NOMO-1 treated with DMSO at 0.1 percent for 48 hours (cell line): ENCODE measurements at regions not wholly inside any gene's neighbourhood (a gene's known extent, or its start where the extent isn't known, plus 50 kb on each side); places are given as distances from the start of the nearest gene placed in this dataset.
"Not testable (repeated sequence)": the region's sequence is repeated elsewhere in the genome, so short reads cannot be mapped to it uniquely, and the experiment has no call there.

Experiments used
- DNase-seq: peaks from one replicate; lab custom pipeline; 2025; ENCODE audit not compliant: unreplicated experiment; lab: John Stamatoyannopoulos, UW

DNA sequence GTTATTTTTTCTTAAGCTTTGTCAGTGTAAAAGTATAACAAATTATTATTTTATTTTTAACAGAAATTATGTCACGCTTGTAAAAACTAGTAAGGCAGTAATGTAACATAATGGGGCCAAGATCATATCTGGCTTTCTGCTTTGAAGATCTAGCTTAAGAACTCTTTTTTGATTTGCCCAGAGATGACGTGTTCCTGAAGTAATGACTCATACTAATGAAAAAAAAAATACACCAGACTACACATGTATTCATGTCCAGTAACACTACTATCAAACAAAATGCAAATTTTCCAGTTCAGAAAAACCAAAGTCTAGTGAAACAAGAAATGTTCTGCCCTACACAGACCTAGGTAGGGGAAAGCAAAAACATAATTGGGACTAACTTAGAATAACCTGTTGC is 432.2 kb upstream of the ATXN7L3B start:
- no peak for DNase-seq

DNA sequence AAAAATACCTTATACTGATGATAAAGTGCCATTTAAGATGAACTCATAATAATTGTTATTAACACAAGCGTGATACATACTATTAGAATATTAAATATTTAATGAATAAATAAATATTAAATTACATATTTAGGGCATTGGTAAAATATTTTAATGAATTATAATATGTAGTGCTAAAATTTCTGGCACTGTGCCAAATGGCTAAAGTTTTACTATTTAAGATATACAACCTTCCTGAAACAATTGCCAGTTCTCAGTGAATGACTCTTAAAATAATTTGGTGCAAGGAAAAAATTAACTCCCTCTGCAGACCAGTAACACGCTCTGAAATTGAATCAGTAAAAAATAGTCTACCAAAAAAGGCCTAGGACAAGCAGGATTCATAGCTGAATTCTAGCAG is 428.9 kb upstream of the ATXN7L3B start:
- DNase-seq: no peak

GRCh38 chr12:74111688-74112360 is 425.8 kb upstream of the ATXN7L3B start:
- no peak for DNase-seq

- DNase-seq: no peak
These were observed 417.7 kb upstream of the ATXN7L3B start for GRCh38 chr12:74119811-74120362.

DNA sequence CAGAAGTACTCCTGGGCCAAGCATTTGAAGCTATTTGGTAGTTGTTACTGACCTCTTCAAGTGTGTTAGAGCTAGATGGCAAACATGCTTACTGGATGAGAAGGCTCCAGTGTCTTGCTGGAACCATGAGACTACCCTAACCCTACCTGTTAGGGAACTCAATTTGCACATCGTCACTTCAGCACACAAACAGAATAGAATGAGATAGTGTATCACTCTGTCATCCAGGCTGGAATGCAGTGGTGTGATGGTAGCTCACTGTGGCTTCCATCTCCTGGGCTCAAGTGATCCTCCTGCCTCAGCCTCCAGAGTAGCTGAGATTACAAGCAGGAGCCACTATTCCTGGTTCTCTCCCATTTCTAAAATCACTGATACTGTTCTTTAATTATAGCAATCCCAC is 417.0 kb upstream of the ATXN7L3B start:
- no peak for DNase-seq

GRCh38 chr12:74129702-74130101 is 407.9 kb upstream of the ATXN7L3B start:
- DNase-seq: no peak

DNA sequence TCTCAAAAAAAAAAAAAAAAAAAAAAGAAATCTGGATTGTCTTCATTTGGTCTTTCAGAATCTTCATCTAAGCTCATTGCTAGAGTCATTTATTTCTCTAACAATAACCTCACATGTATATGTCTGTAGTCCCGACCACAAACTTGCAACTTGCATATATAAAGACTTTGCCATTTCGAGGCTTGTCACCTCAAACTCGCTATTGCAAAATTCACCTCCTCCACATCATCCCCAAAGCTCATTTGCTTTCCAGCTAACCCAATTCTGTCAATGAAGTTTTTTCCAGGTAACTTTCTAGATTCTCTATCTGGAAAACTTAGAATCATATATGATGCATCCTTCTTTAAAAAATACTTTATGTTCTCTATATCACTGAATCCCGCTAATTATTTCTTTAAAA is 393.2 kb upstream of the ATXN7L3B start:
- DNase-seq: no peak

DNA sequence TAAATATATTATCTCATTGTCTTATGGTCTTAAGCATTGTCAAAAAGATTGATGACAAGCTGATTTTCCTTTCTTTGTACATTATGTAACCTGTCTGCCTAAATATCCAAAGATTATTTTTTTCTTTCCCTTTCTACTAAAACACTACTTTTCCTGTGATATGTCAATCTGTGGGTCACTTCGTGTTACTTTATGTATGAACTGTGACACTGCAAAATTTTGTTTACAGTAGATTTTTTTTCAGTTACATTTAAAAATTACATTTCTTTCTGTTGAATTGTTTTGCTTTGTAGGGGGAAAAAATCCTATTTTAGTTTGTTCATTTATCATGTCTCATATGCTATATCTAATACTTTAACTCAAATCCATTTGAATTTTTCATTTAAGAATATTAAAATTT is 392.3 kb upstream of the ATXN7L3B start:
- no peak for DNase-seq

DNA sequence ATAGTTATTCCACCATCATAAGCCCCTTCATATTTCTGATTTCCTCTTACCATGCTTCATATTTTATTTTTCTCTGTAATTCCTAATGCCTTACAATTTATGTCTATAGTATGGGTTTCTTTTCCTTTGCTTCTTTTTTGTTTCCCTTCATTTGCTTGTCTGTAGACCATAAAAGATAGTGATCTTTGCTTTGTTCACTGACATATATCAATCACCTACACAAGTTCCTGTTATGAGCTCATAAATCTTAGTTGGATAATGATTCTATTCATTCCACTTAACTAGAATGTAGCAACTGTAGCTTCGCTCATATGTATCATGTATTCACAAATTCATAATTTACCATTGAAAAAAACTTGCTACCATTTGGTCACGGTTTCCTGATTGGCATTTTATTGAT is 388.8 kb upstream of the ATXN7L3B start:
- DNase-seq: no peak

- DNase-seq: no peak
These were observed 385.3 kb upstream of the ATXN7L3B start for GRCh38 chr12:74152370-74152769.

DNA sequence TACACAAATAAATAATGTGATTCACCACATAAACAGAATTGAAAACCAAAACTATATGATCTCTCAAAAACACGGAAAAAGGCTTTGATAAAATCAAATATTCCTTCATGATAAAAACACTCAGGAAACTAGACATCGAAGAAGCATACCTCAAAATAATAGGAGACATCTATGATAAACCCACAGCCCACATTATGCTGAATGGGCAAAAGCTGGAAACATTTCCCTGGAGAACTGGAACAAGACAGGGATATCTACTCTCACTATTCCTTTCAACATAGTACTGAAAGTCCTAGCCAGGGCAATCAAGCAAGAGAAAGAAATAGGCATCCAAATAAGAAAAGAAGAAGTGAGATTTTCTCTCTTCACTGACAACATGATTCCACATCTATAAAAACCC is 371.5 kb upstream of the ATXN7L3B start:
- DNase-seq: no peak

- DNase-seq: no peak
These were observed 368.0 kb upstream of the ATXN7L3B start for GRCh38 chr12:74169607-74170006.

- DNase-seq: no peak
These were observed 366.8 kb upstream of the ATXN7L3B start for GRCh38 chr12:74170645-74171477.

DNA sequence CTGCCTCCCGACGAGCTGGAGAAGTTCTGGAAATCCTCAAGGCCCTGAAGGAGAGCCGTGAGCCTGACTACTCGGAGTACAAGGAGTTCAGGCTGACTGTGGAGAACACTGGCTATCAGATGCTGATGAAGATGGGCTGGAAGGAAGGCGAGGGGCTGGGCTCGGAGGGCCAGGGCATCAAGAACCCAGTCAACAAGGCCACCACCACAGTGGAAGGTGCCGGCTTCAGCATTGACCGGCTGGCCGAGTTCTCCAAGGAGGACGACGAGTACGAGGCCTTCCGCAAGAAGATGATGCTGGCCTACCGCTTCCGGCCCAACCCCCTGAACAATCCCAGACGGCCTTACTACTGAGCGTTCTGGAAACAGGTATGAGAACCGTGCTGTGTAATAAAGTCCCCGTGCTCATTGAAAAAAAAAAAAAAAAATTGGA is 366.1 kb upstream of the ATXN7L3B start:
- no peak for DNase-seq

- DNase-seq: not testable (repeated sequence)
These were observed 362.7 kb upstream of the ATXN7L3B start for GRCh38 chr12:74174961-74175360.

- no peak for DNase-seq
These were observed 352.3 kb upstream of the ATXN7L3B start for GRCh38 chr12:74185360-74185759.

DNA sequence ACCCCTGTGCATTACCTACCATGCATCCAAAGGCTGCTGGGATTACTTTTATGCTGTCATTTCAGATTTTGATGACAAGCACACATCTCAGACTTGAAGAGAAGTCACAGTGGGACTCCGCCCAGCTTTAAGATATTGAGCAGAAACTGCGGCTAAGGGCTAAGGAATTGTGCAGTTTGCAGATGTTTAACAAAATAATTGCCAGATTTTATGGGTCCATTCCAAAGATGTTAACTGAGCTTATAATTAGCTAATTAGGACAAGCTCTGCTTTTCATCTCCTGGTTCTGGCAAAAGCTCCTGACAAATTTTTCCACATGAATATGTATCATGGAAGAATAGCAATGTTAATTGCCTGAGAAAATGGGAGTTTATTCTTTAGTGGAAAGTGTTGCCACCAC is 344.4 kb upstream of the ATXN7L3B start:
- no peak for DNase-seq

GRCh38 chr12:74204236-74204635 is 333.4 kb upstream of the ATXN7L3B start:
- DNase-seq: no peak

- DNase-seq: no peak
These were observed 309.6 kb upstream of the ATXN7L3B start for GRCh38 chr12:74227846-74228545.

- no peak for DNase-seq
These were observed 308.0 kb upstream of the ATXN7L3B start for GRCh38 chr12:74229671-74230070.

- DNase-seq: no peak
These were observed 302.3 kb upstream of the ATXN7L3B start for GRCh38 chr12:74235342-74235741.

DNA sequence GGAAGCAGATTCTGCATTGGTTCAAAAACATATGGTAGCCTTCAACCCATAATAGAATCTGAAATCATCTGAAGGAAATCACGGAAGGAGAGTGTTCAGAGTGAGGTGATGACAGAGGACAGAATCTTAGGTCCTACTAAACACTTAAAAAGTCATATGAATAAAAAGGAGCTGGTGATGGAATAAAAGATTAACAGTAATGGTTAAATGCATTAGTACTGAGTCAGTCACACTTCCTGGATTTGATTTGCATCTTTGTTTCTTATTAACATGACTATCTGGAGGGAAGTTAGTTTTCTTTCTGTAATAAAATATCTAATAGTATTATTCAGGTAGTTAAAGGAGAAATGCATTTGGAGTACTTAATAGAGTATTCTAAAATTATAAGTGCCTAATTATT is 296.3 kb upstream of the ATXN7L3B start:
- DNase-seq: no peak
